HUES64 (cell line): ENCODE measurements at regions not wholly inside any gene's neighbourhood (a gene's known extent, or its start where the extent isn't known, plus 50 kb on each side); places are given as distances from the start of the nearest gene placed in this dataset.

Source experiments
- H3K27ac ChIP-seq: 2 replicates; pipeline ENCODE4 v1.7.0; 2013; ENCODE audit warnings: low read depth, low read length, inconsistent platforms
- H3K27me3 ChIP-seq: 2 replicates; pipeline ENCODE4 v1.6.1; 2013; ENCODE audit warnings: mild to moderate bottlenecking, low read length; ENCODE audit not compliant: insufficient read depth
- H3K36me3 ChIP-seq: 2 replicates; pipeline ENCODE4 v1.6.1; 2013; ENCODE audit warnings: mild to moderate bottlenecking, low read length; ENCODE audit not compliant: insufficient read depth
- H3K4me1 ChIP-seq: 2 replicates; pipeline ENCODE4 v1.6.1; 2013; ENCODE audit warnings: mild to moderate bottlenecking, low read length, moderate library complexity; ENCODE audit not compliant: insufficient read depth
- H3K4me3 ChIP-seq: 2 replicates; pipeline ENCODE4 v1.5.1; 2013; ENCODE audit warnings: mild to moderate bottlenecking, low read length, moderate library complexity
- H3K9ac ChIP-seq: 2 replicates; pipeline ENCODE4 v1.6.1; 2013; ENCODE audit warnings: mild to moderate bottlenecking, low read depth, low read length
- H3K9me3 ChIP-seq: 2 replicates; pipeline ENCODE4 v1.6.1; 2013; ENCODE audit warnings: low read depth, low read length; ENCODE audit not compliant: insufficient read depth
- WGBS: fragments of 150-250, 120-280 bp; methylation state at CpG from one replicate; pipeline ENCODE4 v1.1.7; 2013; ENCODE audit warnings: missing lambda C conversion rate; 5-methylcytosine and 5-hydroxymethylcytosine counted together

DNA sequence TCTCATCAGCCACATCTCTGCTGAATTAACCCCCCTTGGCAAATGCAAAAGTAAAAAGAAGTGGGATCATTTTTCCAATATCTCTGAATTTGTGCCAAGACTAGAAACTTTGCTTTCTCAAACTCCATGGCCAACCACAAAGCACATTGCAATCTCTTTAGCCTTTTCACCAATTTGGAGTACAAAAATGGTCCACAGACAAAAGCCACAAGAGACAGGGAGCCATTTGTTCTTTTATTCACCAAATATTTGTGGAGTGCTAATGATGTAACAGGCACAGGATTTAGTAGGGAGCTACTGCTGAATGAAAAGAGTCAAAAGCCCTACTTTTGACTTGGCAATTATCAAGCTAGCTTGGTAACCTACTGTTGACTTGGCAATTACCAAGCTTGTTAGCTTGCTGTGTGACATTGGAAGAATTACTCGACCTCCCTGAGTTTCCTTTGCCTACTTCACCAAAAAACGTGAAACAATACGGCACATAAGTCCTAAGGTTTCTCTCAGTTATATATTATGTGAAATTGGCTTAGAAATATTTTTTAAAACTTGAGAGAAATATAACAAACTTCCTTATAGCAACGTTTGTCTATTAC is 97.1 kb upstream of the KLF3 start:
- Histone ChIP-seq H3K4me1 (no peaks in the 10 kb centered on the region), H3K4me3 (no peak overlapping the region), H3K27me3 (no peaks in the 10 kb centered on the region), H3K27ac (no peak overlapping the region), H3K9ac (no peak overlapping the region), H3K36me3 (no peaks in the 10 kb centered on the region), H3K9me3 (no peaks in the 10 kb centered on the region)
- WGBS = 98% methylated on average over 4 of the region's 4 CpGs

GRCh38 chr4:38567457-38567856 is 96.5 kb upstream of the KLF3 start:
- WGBS = 97% methylated on average over 5 of the region's 5 CpGs
- Histone ChIP-seq H3K9ac (no peak overlapping the region), H3K9me3 (no peaks in the 10 kb centered on the region), H3K27me3 (no peaks in the 10 kb centered on the region), H3K27ac (no peak overlapping the region), H3K4me1 (no peaks in the 10 kb centered on the region), H3K36me3 (no peaks in the 10 kb centered on the region), H3K4me3 (no peak overlapping the region)

- H3K27me3 ChIP-seq = no peaks in the 10 kb centered on the region
- WGBS = 97% methylated on average over 3 of the region's 3 CpGs
- no peak overlapping the region for H3K9ac ChIP-seq
- H3K4me1 ChIP-seq = no peaks in the 10 kb centered on the region
- no peaks in the 10 kb centered on the region for H3K9me3 ChIP-seq
- H3K36me3 ChIP-seq = no peaks in the 10 kb centered on the region
- no peak overlapping the region for H3K27ac ChIP-seq
- no peak overlapping the region for H3K4me3 ChIP-seq
Measured at GRCh38 chr4:38568768-38569167, 95.2 kb upstream of the KLF3 start.

GRCh38 chr4:38570647-38571276 is 93.2 kb upstream of the KLF3 start:
- no peaks in the 10 kb centered on the region for H3K4me1 ChIP-seq
- H3K4me3 ChIP-seq = no peak overlapping the region
- 96% methylated on average over 4 of the region's 5 CpGs for WGBS
- H3K9me3 ChIP-seq = no peaks in the 10 kb centered on the region
- no peak overlapping the region for H3K27ac ChIP-seq
- no peaks in the 10 kb centered on the region for H3K36me3 ChIP-seq
- H3K27me3 ChIP-seq = no peaks in the 10 kb centered on the region
- no peak overlapping the region for H3K9ac ChIP-seq

DNA sequence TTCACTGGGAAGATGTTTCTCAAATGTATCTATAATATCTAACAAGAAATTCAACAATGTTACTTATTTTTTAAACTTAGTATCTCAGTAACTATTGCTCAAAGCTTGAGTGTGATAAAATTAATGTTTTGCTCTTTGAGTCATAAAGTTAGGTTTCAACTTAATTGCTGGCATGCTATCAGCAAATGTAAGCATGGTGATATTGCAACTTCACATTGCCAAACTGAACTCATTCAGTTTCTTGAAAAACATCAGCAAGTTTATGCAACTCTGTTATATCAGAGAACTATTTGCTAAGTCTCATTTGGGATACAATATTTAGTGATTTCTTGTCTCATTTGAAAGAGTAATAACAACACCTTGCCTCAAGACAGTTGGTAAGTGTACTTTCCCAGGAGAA is 91.2 kb upstream of the KLF3 start:
- Histone ChIP-seq H3K36me3 (no peaks in the 10 kb centered on the region), H3K4me3 (no peak overlapping the region), H3K27me3 (no peaks in the 10 kb centered on the region), H3K9ac (no peak overlapping the region), H3K9me3 (no peaks in the 10 kb centered on the region), H3K4me1 (no peaks in the 10 kb centered on the region), H3K27ac (no peak overlapping the region)

DNA sequence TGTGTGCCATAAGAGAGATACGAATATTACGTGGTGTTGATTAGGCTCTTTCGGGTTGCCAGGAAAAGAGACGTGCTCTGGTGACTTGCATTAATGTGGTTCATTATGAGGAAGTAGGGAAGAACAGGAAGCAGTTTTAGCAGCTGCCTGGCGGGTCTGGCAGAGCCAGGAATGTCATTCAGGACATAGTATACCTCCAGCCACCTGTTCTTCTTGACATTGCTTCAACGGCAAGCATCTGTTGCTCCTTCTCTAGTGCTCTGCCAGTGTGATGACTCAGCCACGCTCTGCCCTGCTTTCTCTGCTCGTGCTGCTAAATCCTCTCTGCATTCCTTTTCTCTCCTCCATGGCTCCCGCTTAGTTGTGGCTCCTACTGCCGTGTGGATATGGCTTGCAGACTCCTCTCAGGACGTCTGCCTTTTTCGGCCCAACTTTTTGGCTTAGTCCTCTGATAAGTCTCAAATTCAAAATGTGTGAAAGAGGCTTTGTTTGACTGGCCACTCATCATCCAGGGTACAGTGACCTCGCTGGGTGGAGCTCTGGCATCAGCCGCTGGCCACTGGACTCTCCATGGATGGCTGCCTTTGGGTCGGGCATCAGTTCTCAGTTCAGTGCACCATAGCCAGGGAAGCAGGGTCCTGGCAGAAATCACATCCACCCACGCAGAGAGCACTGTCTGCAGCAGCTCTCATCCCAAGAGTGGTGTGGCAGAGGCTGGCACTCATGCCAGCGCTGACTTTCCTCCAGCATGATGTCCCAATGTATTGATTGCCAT is 89.3 kb upstream of the KLF3 start:
- Histone ChIP-seq H3K36me3 (no peaks in the 10 kb centered on the region), H3K4me1 (no peaks in the 10 kb centered on the region), H3K27me3 (no peaks in the 10 kb centered on the region), H3K9me3 (no peaks in the 10 kb centered on the region), H3K27ac (no peak overlapping the region), H3K9ac (no peak overlapping the region), H3K4me3 (no peak overlapping the region)
- 92% methylated on average over 17 of the region's 17 CpGs for WGBS

DNA sequence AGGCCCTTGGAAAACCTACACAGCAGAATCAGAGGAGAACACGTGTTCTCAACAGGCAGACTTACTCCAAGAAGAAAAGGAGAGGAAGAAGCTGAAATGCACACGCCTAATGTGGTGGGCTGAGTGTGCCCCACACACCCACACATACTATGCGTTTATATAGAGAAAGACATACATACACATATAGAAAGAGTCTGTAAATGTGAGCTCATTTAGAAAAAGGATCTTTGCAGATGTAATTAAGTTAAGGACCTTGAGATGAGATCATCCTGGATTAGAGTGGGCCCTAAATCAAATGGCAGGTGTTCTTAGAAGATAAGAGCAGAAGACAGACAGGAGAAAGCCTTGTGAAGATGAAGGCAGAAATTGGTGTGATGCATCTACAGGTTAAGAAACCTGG is 87.2 kb upstream of the KLF3 start:
- no peak overlapping the region for H3K27ac ChIP-seq
- H3K9me3 ChIP-seq = no peaks in the 10 kb centered on the region
- no peak overlapping the region for H3K4me3 ChIP-seq
- H3K4me1 ChIP-seq = peaks cover 4% of the 10 kb centered on the region; the same call in 1 of the 2 replicates
- 79% methylated on average over 1 of the region's 3 CpGs for WGBS
- no peaks in the 10 kb centered on the region for H3K36me3 ChIP-seq
- no peaks in the 10 kb centered on the region for H3K27me3 ChIP-seq
- H3K9ac ChIP-seq = no peak overlapping the region

DNA sequence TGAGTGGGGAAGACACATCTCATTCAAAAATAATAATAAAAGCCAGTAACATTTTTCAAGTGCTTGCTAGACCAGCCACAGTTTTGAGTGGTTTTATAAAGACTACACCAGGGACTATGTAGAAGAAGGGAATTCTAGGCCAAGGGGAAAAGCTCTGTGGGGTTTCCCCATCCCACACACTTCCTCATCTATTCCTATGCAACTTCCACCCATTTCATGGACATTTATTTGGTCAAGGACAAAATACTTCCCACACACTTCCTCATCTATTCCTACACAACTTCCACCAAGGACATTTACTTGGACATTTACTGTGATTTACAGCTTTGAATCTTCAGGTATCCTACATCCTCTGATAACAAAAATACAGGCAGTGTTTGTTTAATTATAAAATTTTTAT is 86.5 kb upstream of the KLF3 start:
- no peaks in the 10 kb centered on the region for H3K27me3 ChIP-seq
- no peaks in the 10 kb centered on the region for H3K9me3 ChIP-seq
- H3K36me3 ChIP-seq = no peaks in the 10 kb centered on the region
- no peak overlapping the region for H3K27ac ChIP-seq
- H3K9ac ChIP-seq = no peak overlapping the region
- no peak overlapping the region for H3K4me3 ChIP-seq
- H3K4me1 ChIP-seq = peaks cover 6% of the 10 kb centered on the region; the same call in 1 of the 2 replicates

GRCh38 chr4:38581426-38582106 is 82.4 kb upstream of the KLF3 start:
- no peak overlapping the region for H3K27ac ChIP-seq
- no peaks in the 10 kb centered on the region for H3K27me3 ChIP-seq
- peaks cover 6% of the 10 kb centered on the region; the same call in 1 of the 2 replicates for H3K4me1 ChIP-seq
- 84% methylated on average over 6 of the region's 6 CpGs for WGBS
- H3K4me3 ChIP-seq = no peak overlapping the region
- no peak overlapping the region for H3K9ac ChIP-seq
- no peaks in the 10 kb centered on the region for H3K9me3 ChIP-seq
- no peaks in the 10 kb centered on the region for H3K36me3 ChIP-seq

DNA sequence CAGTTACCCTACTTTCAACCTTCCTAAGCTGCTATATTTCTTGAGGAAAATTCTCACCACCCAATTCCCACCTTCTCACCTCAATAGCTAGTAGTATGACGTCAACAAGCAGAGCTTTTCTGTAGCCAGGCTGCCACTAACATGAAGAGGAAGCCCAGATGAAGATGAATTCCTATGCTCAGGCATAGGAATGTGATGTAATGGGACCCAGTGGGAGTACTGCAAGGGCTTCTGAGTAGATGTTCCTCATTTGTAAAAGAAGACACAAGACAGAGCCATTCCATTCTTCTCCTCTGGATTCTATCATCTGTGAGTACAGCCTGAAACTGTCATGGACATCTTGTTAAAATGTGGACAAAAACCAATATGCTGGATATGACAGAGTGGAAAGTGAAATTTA is 81.6 kb upstream of the KLF3 start:
- Histone ChIP-seq H3K36me3 (no peaks in the 10 kb centered on the region), H3K27ac (no peak overlapping the region), H3K4me3 (no peak overlapping the region), H3K9me3 (no peaks in the 10 kb centered on the region), H3K27me3 (no peaks in the 10 kb centered on the region), H3K9ac (no peak overlapping the region), H3K4me1 (peaks cover 6% of the 10 kb centered on the region; the same call in 1 of the 2 replicates)
- WGBS = 71% methylated on average over 1 of the region's 1 CpG

GRCh38 chr4:38582889-38583470 is 81.0 kb upstream of the KLF3 start:
- Histone ChIP-seq H3K9ac (no peak overlapping the region), H3K9me3 (no peaks in the 10 kb centered on the region), H3K4me3 (no peak overlapping the region), H3K4me1 (peaks cover 6% of the 10 kb centered on the region; the same call in 1 of the 2 replicates), H3K27ac (no peak overlapping the region), H3K27me3 (no peaks in the 10 kb centered on the region), H3K36me3 (no peaks in the 10 kb centered on the region)
- WGBS = 93% methylated on average over 3 of the region's 3 CpGs
